ENCODE measurements at regions not wholly inside any gene's neighbourhood (a gene's known extent, or its start where the extent isn't known, plus 50 kb on each side); places are given as distances from the start of the nearest gene placed in this dataset.

DNA sequence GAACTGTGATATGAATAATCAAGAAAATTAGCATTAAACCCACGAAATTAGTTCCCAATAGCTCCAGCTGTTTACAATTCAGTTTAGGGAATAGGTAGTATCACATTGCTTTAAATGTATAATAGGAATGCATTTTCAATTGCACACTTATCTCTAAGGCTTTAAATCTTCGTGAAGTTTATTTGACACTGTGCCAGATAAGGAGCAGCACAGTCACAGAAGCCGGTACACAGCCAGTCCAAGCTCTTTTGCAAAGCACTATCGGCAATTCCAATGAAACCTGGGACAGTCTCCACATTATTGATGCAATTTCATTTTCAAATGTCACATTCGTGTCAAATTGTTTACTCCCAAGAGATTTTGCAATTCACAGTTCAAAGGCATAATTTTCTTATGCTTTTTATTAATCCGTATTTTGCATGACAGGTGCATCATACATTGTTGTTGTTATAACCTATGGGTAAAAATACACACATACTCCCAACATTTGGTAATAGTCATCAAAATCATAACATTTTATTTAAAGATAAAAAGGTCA, 602.8 kb downstream of the RPS29 start:
- peaks cover 0 to 9% (median 0%) of the 10 kb centered on the region in 5 donors for H3K27me3 Mint-ChIP-seq
- no peaks in the 10 kb centered on the region for H3K4me1 Mint-ChIP-seq
- POLR2A ChIA-PET: no interaction called here
- no peaks in the 10 kb centered on the region for H3K36me3 Mint-ChIP-seq
- peaks cover 0 to 18% (median 0%) of the 10 kb centered on the region in 9 donors for H3K9me3 Mint-ChIP-seq
- H3K27ac Mint-ChIP-seq: no peak overlapping the region
- no peak for ATAC-seq
- DNase-seq: no peak
- H3K4me3 Mint-ChIP-seq: no peak overlapping the region

DNA sequence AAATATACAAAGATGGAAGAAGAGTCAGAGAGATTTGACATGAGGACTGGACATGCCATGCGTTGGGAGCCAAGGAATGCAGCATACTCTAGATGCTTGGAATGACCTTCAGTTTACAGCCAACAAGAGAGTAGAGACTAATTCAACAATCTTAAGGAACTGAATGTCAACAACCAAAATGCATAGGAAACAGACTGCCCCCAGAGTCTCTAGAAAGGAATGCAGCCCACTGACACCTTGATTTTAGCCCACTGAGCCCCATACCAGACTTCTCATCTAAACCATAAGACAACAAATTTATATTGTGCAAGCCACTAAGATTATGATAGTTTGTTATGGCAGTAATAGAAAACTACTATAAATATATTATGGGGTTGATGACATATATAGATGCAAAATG, 611.2 kb downstream of the RPS29 start:
- no peaks in the 10 kb centered on the region for H3K36me3 Mint-ChIP-seq
- no peak overlapping the region for H3K4me3 Mint-ChIP-seq
- H3K27ac Mint-ChIP-seq: no peak overlapping the region

DNA sequence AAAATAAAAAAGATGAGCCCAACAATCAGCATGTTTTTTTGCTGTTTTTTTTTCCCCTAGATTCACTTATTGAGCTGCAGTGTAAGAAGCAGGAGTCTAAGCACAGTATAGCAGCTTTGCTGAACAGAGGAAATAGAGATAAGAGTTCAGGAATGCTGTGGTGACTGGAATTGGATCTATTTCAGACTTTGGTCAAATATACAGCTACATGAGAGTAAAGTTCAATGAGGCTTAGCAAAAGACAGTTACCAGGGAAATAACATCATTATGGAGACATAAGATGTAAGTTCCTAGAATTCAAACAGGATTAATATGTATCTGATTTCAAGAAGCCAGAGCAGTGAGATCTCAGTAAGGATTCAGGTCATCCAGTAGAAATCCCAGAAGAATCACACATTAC, 613.0 kb downstream of the RPS29 start:
- Mint-ChIP-seq H3K4me1 (no peaks in the 10 kb centered on the region), H3K27me3 (peaks cover 0 to 3% (median 0%) of the 10 kb centered on the region in 5 donors), H3K27ac (no peak overlapping the region), H3K36me3 (no peaks in the 10 kb centered on the region), H3K4me3 (no peak overlapping the region), H3K9me3 (peaks cover 0 to 16% (median 4%) of the 10 kb centered on the region in 9 donors)
- ATAC-seq: no peak
- POLR2A ChIA-PET: no interaction called here
- no peak for DNase-seq

More for the DNA sequence above, 611.2 kb downstream of the RPS29 start:
- Mint-ChIP-seq H3K4me1 (no peaks in the 10 kb centered on the region), H3K9me3 (peaks cover 0 to 23% (median 5%) of the 10 kb centered on the region in 9 donors), H3K27me3 (no peaks in the 10 kb centered on the region)
- DNase-seq: no peak
- no peak for ATAC-seq
- POLR2A ChIA-PET: no interaction called here

DNA sequence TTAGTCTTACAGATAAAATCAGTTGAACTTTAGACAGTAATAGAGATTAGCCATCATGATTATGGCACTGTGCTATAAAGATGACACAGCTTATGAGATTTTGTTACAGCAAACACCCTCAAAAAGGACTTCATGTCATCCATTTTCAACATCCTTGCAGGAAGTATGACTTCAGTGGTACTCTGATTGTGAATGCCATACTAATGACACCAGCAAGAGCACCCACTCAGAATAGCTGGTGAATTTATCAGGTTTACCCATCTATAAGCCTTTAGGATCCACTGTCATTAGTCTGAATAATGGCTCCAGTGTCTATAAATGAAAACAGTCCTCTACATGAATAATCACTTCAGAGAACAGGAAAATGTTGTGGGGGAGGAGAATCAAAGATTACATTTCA, 615.2 kb downstream of the RPS29 start:
- Mint-ChIP-seq H3K4me1 (no peaks in the 10 kb centered on the region), H3K4me3 (no peak overlapping the region), H3K27ac (no peak overlapping the region), H3K9me3 (peaks cover 0 to 14% (median 4%) of the 10 kb centered on the region in 9 donors), H3K36me3 (no peaks in the 10 kb centered on the region), H3K27me3 (peaks cover 0 to 7% (median 3%) of the 10 kb centered on the region in 5 donors)
- ATAC-seq (no peak), DNase-seq (no peak)
- POLR2A ChIA-PET: no interaction called here

DNA sequence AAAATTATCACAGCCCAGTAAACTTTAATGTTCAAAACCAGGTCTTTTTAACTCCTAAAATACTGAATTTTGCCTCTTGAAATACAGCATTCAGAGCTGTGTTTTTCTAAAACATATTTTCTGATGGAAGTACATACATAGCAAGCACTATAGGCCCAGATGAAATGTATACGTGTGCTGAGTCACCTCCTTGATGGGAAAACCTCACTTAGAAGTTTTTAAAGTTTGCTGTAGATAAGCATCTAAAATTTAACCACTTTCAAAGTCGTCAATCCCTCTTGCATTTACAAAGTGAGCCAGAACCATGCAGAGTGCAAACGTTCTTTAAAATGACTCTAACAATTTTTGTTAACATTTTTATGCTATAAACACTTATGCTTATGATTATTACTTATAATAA, 618.8 kb downstream of the RPS29 start:
- Mint-ChIP-seq H3K4me1 (no peaks in the 10 kb centered on the region), H3K27ac (no peak overlapping the region), H3K9me3 (peaks cover 0 to 4% (median 0%) of the 10 kb centered on the region in 9 donors), H3K4me3 (no peak overlapping the region), H3K36me3 (no peaks in the 10 kb centered on the region), H3K27me3 (peaks cover 0 to 12% (median 3%) of the 10 kb centered on the region in 5 donors)
- DNase-seq: no peak
- no peak for ATAC-seq
- POLR2A ChIA-PET: no interaction called here

DNA sequence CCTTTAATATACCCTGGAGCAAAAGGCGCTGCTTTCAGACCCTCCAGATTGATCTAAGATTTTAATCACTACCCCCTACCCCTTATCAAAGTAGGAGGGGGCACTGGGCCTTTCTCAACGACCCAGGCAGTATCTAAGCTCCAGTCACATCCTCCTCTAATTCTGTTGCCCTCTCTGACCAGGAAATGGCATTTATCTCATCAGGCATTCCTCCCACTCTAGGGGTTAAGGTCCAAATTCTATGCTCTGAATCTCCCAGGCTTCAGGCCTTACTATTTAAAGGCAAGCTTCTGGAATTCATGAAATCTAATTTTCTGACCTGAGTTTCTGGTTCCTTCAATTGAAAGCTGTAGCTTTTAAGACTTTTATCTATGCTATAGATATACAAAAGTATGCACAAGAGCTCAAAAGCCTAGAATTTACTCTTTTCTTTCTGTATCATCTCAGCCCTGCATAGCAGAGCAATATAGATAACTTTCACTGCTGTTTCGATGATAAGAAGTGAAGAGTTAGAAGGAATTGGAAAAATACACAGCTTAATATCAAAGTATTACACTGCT, 622.9 kb downstream of the RPS29 start:
- Mint-ChIP-seq H3K4me1 (no peaks in the 10 kb centered on the region), H3K27ac (no peak overlapping the region), H3K4me3 (no peak overlapping the region), H3K9me3 (peaks cover 0 to 13% (median 2%) of the 10 kb centered on the region in 9 donors), H3K27me3 (peaks cover 0 to 12% (median 0%) of the 10 kb centered on the region in 5 donors), H3K36me3 (no peaks in the 10 kb centered on the region)
- no peak for ATAC-seq
- POLR2A ChIA-PET: interaction anchor here (0.6 kb wide), 1 partner anchor 161 kb away, joined by 3 read pairs; no protein-coding TSS in a partner anchor
- DNase-seq: no peak

DNA sequence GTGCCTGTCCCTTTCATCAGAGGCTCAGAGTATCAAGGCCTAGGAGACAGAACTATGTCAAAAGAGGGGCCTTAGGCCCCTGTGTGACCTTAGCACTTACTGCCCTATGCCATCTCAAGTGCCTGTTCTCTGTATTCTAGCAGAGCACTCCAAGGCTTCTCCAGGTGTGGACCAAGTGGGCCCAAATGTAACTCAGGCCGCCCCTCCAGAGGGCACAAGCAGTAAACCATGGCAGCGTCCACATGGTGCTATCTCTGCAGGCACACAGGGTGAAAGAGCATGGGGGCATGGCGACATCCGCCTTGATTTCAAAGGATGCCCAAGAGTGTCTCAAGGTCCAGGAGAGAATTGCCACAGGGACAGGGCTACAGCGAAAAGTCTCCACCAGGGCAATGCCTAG, 628.7 kb downstream of the RPS29 start:
- H3K4me3 Mint-ChIP-seq: no peak overlapping the region
- DNase-seq (no peak), ATAC-seq (no peak)
- no peak overlapping the region for H3K27ac Mint-ChIP-seq
- no peaks in the 10 kb centered on the region for H3K4me1 Mint-ChIP-seq
- peaks cover 0 to 13% (median 4%) of the 10 kb centered on the region in 9 donors for H3K9me3 Mint-ChIP-seq
- H3K27me3 Mint-ChIP-seq: peaks cover 0 to 4% (median 0%) of the 10 kb centered on the region in 5 donors
- no peaks in the 10 kb centered on the region for H3K36me3 Mint-ChIP-seq
- POLR2A ChIA-PET: no interaction called here

DNA sequence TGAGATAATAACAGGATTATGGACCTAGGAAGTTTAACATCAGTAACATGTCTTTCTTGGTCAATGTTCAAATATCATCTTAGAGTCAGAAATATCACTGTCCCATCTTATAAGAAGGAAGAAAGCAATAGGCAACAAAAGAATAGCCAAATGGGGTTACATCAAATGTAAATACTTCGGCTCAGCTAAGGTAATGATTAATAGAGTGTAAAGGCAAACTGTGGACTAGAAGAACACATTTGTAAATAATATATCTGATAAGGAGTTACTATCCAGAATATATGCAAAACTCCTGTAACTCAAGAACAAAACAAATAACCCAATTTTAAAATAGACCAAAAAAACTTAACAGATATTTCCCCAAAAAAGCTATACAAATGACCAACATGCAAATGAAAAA, 630.3 kb downstream of the RPS29 start:
- DNase-seq (no peak), ATAC-seq (no peak)
- peaks cover 0 to 13% (median 4%) of the 10 kb centered on the region in 9 donors for H3K9me3 Mint-ChIP-seq
- no peak overlapping the region for H3K27ac Mint-ChIP-seq
- H3K36me3 Mint-ChIP-seq: no peaks in the 10 kb centered on the region
- peaks cover 0 to 4% (median 0%) of the 10 kb centered on the region in 5 donors for H3K27me3 Mint-ChIP-seq
- H3K4me3 Mint-ChIP-seq: no peak overlapping the region
- POLR2A ChIA-PET: no interaction called here
- H3K4me1 Mint-ChIP-seq: no peaks in the 10 kb centered on the region

DNA sequence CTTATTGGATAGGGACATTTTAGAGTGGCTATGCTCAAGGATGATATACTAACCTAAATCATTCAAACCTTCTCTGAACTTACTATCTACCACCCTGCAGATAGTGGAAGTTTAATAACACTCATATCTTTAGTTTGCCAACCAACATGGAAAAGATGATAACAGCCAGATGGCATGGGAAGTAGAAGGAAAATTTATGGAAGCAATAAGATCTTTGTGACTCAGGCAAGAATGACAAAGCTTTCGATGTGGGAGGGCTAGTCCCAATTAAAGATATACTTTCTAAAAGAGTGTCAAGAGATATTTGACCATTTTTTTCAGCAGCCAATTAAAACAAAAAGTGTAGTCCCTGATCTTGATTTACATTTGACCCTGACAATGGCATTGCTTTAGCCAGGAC, 631.7 kb downstream of the RPS29 start:
- H3K36me3 Mint-ChIP-seq: no peaks in the 10 kb centered on the region
- POLR2A ChIA-PET: no interaction called here
- H3K4me1 Mint-ChIP-seq: no peaks in the 10 kb centered on the region

DNA sequence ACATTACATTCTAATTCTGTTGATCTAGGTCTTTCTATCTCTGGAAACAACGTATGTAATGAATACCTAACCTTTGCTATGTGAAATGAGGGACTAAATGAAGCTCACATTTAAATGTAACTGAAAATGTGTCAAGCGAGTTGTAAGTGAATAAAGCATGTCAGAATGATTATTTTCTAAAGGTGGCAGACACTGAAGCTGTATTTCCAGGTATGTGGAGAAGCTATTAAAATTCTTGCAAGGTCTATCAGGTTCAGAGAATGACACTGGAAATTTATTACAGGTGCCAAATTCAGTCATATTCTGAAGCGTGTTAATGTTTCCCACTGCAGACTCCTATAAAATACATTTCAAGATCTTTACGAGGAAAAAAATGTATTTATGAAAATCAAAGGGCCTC, 641.4 kb downstream of the RPS29 start:
- H3K4me3 Mint-ChIP-seq: no peak overlapping the region
- no peak for ATAC-seq
- no peak overlapping the region for H3K27ac Mint-ChIP-seq
- H3K9me3 Mint-ChIP-seq: peaks cover 0 to 7% (median 0%) of the 10 kb centered on the region in 9 donors
- peaks cover 0 to 8% (median 0%) of the 10 kb centered on the region in 5 donors for H3K27me3 Mint-ChIP-seq
- no peaks in the 10 kb centered on the region for H3K4me1 Mint-ChIP-seq
- no peaks in the 10 kb centered on the region for H3K36me3 Mint-ChIP-seq
- POLR2A ChIA-PET: no interaction called here
- no peak for DNase-seq

More for the DNA sequence above, 631.7 kb downstream of the RPS29 start:
- peaks cover 0 to 17% (median 4%) of the 10 kb centered on the region in 9 donors for H3K9me3 Mint-ChIP-seq
- ATAC-seq (no peak), DNase-seq (no peak)
- H3K27ac Mint-ChIP-seq: no peak overlapping the region
- H3K4me3 Mint-ChIP-seq: no peak overlapping the region
- H3K27me3 Mint-ChIP-seq: peaks cover 0 to 10% (median 2%) of the 10 kb centered on the region in 5 donors

DNA sequence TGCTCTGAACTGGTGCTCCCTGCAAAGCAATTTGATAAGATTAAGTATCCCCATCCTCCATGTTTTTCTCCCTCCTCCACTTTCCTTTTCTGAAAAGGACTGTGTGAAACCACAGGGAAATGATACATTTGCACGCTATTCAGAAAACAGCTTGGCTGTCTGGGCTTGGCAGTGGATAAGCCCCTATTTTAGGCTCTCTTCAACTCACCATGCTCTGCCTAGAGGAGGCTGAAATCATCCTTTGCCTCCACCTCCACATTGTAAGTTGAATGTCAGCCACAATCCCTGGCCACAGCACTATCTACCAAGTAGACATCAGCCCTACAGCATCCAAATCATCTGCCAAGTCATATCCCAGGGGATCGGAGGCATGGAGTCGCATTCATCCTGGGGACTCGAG, 642.3 kb downstream of the RPS29 start:
- Mint-ChIP-seq H3K9me3 (peaks cover 0 to 7% (median 0%) of the 10 kb centered on the region in 9 donors), H3K4me3 (no peak overlapping the region), H3K36me3 (no peaks in the 10 kb centered on the region), H3K27me3 (peaks cover 0 to 8% (median 0%) of the 10 kb centered on the region in 5 donors), H3K4me1 (no peaks in the 10 kb centered on the region), H3K27ac (no peak overlapping the region)
- DNase-seq (no peak), ATAC-seq (no peak)
- POLR2A ChIA-PET: no interaction called here

DNA sequence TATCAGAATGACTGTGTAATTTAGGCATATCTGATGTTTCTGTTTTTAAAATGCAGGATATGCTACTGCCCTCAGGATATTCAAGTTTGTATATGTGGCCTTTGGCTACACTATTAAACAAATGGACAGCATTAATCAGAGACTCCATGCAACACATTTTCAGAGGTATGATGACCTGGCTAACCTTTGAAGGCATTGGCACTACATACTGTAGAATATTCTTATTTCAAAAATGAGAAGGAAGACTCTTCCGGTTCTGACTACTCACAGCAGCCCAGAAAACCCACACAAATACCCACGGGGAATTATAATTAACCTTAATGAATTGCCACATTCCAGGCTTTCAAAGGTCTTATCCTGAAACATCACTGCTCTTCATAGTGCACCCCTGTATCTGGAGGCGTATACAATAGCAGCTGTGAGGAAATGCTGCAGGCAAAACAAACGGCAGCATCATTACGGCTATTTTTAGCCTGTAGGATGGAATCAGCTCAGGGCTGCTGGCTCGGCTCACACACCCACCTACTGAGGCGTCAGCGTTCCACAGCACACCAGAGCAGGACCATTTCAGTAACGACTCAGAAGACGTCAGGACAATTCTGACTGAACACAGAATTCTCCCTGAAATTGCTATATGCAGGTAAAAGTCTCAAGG, 648.5 kb downstream of the RPS29 start:
- ATAC-seq (no peak), DNase-seq (no peak)
- H3K27me3 Mint-ChIP-seq: no peaks in the 10 kb centered on the region
- H3K27ac Mint-ChIP-seq: no peak overlapping the region
- POLR2A ChIA-PET: no interaction called here
- no peak overlapping the region for H3K4me3 Mint-ChIP-seq
- H3K4me1 Mint-ChIP-seq: no peaks in the 10 kb centered on the region
- no peaks in the 10 kb centered on the region for H3K36me3 Mint-ChIP-seq
- peaks cover 0 to 7% (median 0%) of the 10 kb centered on the region in 9 donors for H3K9me3 Mint-ChIP-seq

DNA sequence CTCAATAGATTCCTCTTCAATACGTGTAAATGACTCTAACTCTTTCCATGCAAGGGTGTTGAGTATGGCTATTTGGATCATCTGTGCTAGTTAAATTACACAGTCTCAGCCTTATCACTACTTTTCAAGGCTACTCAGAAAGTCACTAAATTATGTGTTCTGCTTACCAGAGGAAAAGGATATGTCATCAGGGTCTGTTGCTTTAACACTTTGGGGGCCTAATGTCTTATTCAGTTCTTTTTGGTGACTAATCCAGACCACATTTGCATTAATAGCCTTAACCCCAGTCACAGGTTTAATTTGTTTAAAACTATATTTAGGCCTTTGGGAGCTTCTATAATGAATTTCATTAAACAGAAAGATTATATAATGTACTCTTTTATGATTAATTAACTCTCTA, 649.3 kb downstream of the RPS29 start:
- no peaks in the 10 kb centered on the region for H3K36me3 Mint-ChIP-seq
- no peak overlapping the region for H3K27ac Mint-ChIP-seq

More for the DNA sequence above, 649.3 kb downstream of the RPS29 start:
- Mint-ChIP-seq H3K9me3 (peaks cover 0 to 7% (median 0%) of the 10 kb centered on the region in 9 donors), H3K4me1 (no peaks in the 10 kb centered on the region), H3K4me3 (no peak overlapping the region), H3K27me3 (no peaks in the 10 kb centered on the region)
- DNase-seq (no peak), ATAC-seq (no peak)
- POLR2A ChIA-PET: no interaction called here

Data from naive thymus-derived CD8-positive, alpha-beta T cell (primary cell).